ENCODE measurements at regions not wholly inside any gene's neighbourhood (a gene's known extent, or its start where the extent isn't known, plus 50 kb on each side); places are given as distances from the start of the nearest gene placed in this dataset.

- ChIA-PET CTCF (no interaction called here), POLR2A (no interaction called here)
- H3K9me3 ChIP-seq (ENCODE audit: control extremely low read depth in 1 of 5, control insufficient read depth in 4 of 5, insufficient read depth in 2 of 5, low read depth in 1 of 5, low read length in 4 of 5), result no peaks in the 10 kb centered on the region
- H3K27ac ChIP-seq (ENCODE audit: insufficient read depth in 1 of 2, low read depth in 1 of 2, low read length in 2 of 2, poor library complexity in 1 of 2, severe bottlenecking in 2 of 2), result no peak overlapping the region
- WGBS (ENCODE audit: insufficient coverage), result 33% methylated on average over 1 of the region's 2 CpGs
- no peak overlapping the region for H3K4me3 ChIP-seq (ENCODE audit: control insufficient read depth in 1 of 7, extremely low read depth in 1 of 7, insufficient read depth in 4 of 7, low read depth in 2 of 7, low read length in 6 of 7)
- H3K36me3 ChIP-seq (ENCODE audit: control insufficient read depth in 4 of 4, insufficient read depth in 4 of 4, low read length in 3 of 4), result no peaks in the 10 kb centered on the region
- H3K27me3 ChIP-seq (replicated peaks in 2 of 5; ENCODE audit: control insufficient read depth in 4 of 5, insufficient read depth in 5 of 5, low read length in 4 of 5), result peaks cover 0 to 5% (median 0%) of the 10 kb centered on the region in 5 experiments
- no peaks in the 10 kb centered on the region for H3K4me1 ChIP-seq (ENCODE audit: control extremely low read depth in 1 of 4, control insufficient read depth in 4 of 4, insufficient read depth in 4 of 4, low read length in 3 of 4)
- no peak for DNase-seq
Observed at GRCh38 chr5:133700251-133700650, 87.9 kb upstream of the FSTL4 start.

GRCh38 chr5:133698646-133699526 is 86.5 kb upstream of the FSTL4 start:
- CTCF ChIA-PET, result no interaction called here
- Histone ChIP-seq H3K4me3 (ENCODE audit: control insufficient read depth in 1 of 7, extremely low read depth in 1 of 7, insufficient read depth in 4 of 7, low read depth in 2 of 7, low read length in 6 of 7) (no peak overlapping the region), H3K4me1 (ENCODE audit: control extremely low read depth in 1 of 4, control insufficient read depth in 4 of 4, insufficient read depth in 4 of 4, low read length in 3 of 4) (no peaks in the 10 kb centered on the region), H3K27me3 (replicated peaks in 2 of 5; ENCODE audit: control insufficient read depth in 4 of 5, insufficient read depth in 5 of 5, low read length in 4 of 5) (peaks cover 0 to 5% (median 0%) of the 10 kb centered on the region in 5 experiments), H3K36me3 (ENCODE audit: control insufficient read depth in 4 of 4, insufficient read depth in 4 of 4, low read length in 3 of 4) (no peaks in the 10 kb centered on the region), H3K9me3 (ENCODE audit: control extremely low read depth in 1 of 5, control insufficient read depth in 4 of 5, insufficient read depth in 2 of 5, low read depth in 1 of 5, low read length in 4 of 5) (no peaks in the 10 kb centered on the region), H3K27ac (ENCODE audit: insufficient read depth in 1 of 2, low read depth in 1 of 2, low read length in 2 of 2, poor library complexity in 1 of 2, severe bottlenecking in 2 of 2) (no peak overlapping the region)
- 94% methylated on average over 8 of the region's 10 CpGs for WGBS (ENCODE audit: insufficient coverage)
- no peak for DNase-seq
- POLR2A ChIA-PET, result no interaction called here

GRCh38 chr5:133698259-133698554 is 85.9 kb upstream of the FSTL4 start:
- Histone ChIP-seq H3K4me1 (ENCODE audit: control extremely low read depth in 1 of 4, control insufficient read depth in 4 of 4, insufficient read depth in 4 of 4, low read length in 3 of 4) (no peaks in the 10 kb centered on the region), H3K27me3 (replicated peaks in 2 of 5; ENCODE audit: control insufficient read depth in 4 of 5, insufficient read depth in 5 of 5, low read length in 4 of 5) (peaks cover 0 to 5% (median 0%) of the 10 kb centered on the region in 5 experiments), H3K4me3 (ENCODE audit: control insufficient read depth in 1 of 7, extremely low read depth in 1 of 7, insufficient read depth in 4 of 7, low read depth in 2 of 7, low read length in 6 of 7) (no peak overlapping the region), H3K9me3 (ENCODE audit: control extremely low read depth in 1 of 5, control insufficient read depth in 4 of 5, insufficient read depth in 2 of 5, low read depth in 1 of 5, low read length in 4 of 5) (peaks cover 0 to 2% (median 0%) of the 10 kb centered on the region in 5 experiments), H3K27ac (ENCODE audit: insufficient read depth in 1 of 2, low read depth in 1 of 2, low read length in 2 of 2, poor library complexity in 1 of 2, severe bottlenecking in 2 of 2) (no peak overlapping the region), H3K36me3 (ENCODE audit: control insufficient read depth in 4 of 4, insufficient read depth in 4 of 4, low read length in 3 of 4) (no peaks in the 10 kb centered on the region)
- WGBS (ENCODE audit: insufficient coverage), result 97% methylated on average over 3 of the region's 3 CpGs
- CTCF ChIA-PET, result no interaction called here
- POLR2A ChIA-PET, result no interaction called here
- DNase-seq, result no peak

GRCh38 chr5:133697536-133698258 is 85.4 kb upstream of the FSTL4 start:
- WGBS (ENCODE audit: insufficient coverage), result 50% methylated on average over 6 of the region's 8 CpGs
- Histone ChIP-seq H3K36me3 (ENCODE audit: control insufficient read depth in 4 of 4, insufficient read depth in 4 of 4, low read length in 3 of 4) (no peaks in the 10 kb centered on the region), H3K4me3 (ENCODE audit: control insufficient read depth in 1 of 7, extremely low read depth in 1 of 7, insufficient read depth in 4 of 7, low read depth in 2 of 7, low read length in 6 of 7) (no peak overlapping the region), H3K27me3 (replicated peaks in 2 of 5; ENCODE audit: control insufficient read depth in 4 of 5, insufficient read depth in 5 of 5, low read length in 4 of 5) (peaks cover 0 to 5% (median 0%) of the 10 kb centered on the region in 5 experiments), H3K9me3 (ENCODE audit: control extremely low read depth in 1 of 5, control insufficient read depth in 4 of 5, insufficient read depth in 2 of 5, low read depth in 1 of 5, low read length in 4 of 5) (peaks cover 0 to 2% (median 0%) of the 10 kb centered on the region in 5 experiments), H3K27ac (ENCODE audit: insufficient read depth in 1 of 2, low read depth in 1 of 2, low read length in 2 of 2, poor library complexity in 1 of 2, severe bottlenecking in 2 of 2) (no peak overlapping the region), H3K4me1 (ENCODE audit: control extremely low read depth in 1 of 4, control insufficient read depth in 4 of 4, insufficient read depth in 4 of 4, low read length in 3 of 4) (no peaks in the 10 kb centered on the region)
- no peak for DNase-seq
- ChIA-PET CTCF (no interaction called here), POLR2A (no interaction called here)

- Histone ChIP-seq H3K4me1 (ENCODE audit: control extremely low read depth in 1 of 4, control insufficient read depth in 4 of 4, insufficient read depth in 4 of 4, low read length in 3 of 4) (no peaks in the 10 kb centered on the region), H3K4me3 (ENCODE audit: control insufficient read depth in 1 of 7, extremely low read depth in 1 of 7, insufficient read depth in 4 of 7, low read depth in 2 of 7, low read length in 6 of 7) (no peak overlapping the region), H3K27ac (ENCODE audit: insufficient read depth in 1 of 2, low read depth in 1 of 2, low read length in 2 of 2, poor library complexity in 1 of 2, severe bottlenecking in 2 of 2) (no peak overlapping the region), H3K27me3 (replicated peaks in 2 of 5; ENCODE audit: control insufficient read depth in 4 of 5, insufficient read depth in 5 of 5, low read length in 4 of 5) (peaks cover 0 to 8% (median 0%) of the 10 kb centered on the region in 5 experiments), H3K9me3 (ENCODE audit: control extremely low read depth in 1 of 5, control insufficient read depth in 4 of 5, insufficient read depth in 2 of 5, low read depth in 1 of 5, low read length in 4 of 5) (peaks cover 0 to 2% (median 0%) of the 10 kb centered on the region in 5 experiments), H3K36me3 (ENCODE audit: control insufficient read depth in 4 of 4, insufficient read depth in 4 of 4, low read length in 3 of 4) (no peaks in the 10 kb centered on the region)
- DNase-seq, result no peak
- POLR2A ChIA-PET, result no interaction called here
- 94% methylated on average over 6 of the region's 10 CpGs for WGBS (ENCODE audit: insufficient coverage)
- CTCF ChIA-PET, result no interaction called here
Observed at GRCh38 chr5:133696782-133697507, 84.6 kb upstream of the FSTL4 start.

GRCh38 chr5:133696006-133696584 is 83.8 kb upstream of the FSTL4 start:
- ChIA-PET POLR2A (no interaction called here), CTCF (no interaction called here)
- H3K4me3 ChIP-seq (ENCODE audit: control insufficient read depth in 1 of 7, extremely low read depth in 1 of 7, insufficient read depth in 4 of 7, low read depth in 2 of 7, low read length in 6 of 7), result no peak overlapping the region
- no peak for DNase-seq
- no peaks in the 10 kb centered on the region for H3K36me3 ChIP-seq (ENCODE audit: control insufficient read depth in 4 of 4, insufficient read depth in 4 of 4, low read length in 3 of 4)
- peaks cover 0 to 12% (median 0%) of the 10 kb centered on the region in 5 experiments for H3K27me3 ChIP-seq (replicated peaks in 2 of 5; ENCODE audit: control insufficient read depth in 4 of 5, insufficient read depth in 5 of 5, low read length in 4 of 5)
- H3K27ac ChIP-seq (ENCODE audit: insufficient read depth in 1 of 2, low read depth in 1 of 2, low read length in 2 of 2, poor library complexity in 1 of 2, severe bottlenecking in 2 of 2), result no peak overlapping the region
- no peaks in the 10 kb centered on the region for H3K4me1 ChIP-seq (ENCODE audit: control extremely low read depth in 1 of 4, control insufficient read depth in 4 of 4, insufficient read depth in 4 of 4, low read length in 3 of 4)
- 97% methylated on average over 10 of the region's 10 CpGs for WGBS (ENCODE audit: insufficient coverage)
- peaks cover 0 to 2% (median 0%) of the 10 kb centered on the region in 5 experiments for H3K9me3 ChIP-seq (ENCODE audit: control extremely low read depth in 1 of 5, control insufficient read depth in 4 of 5, insufficient read depth in 2 of 5, low read depth in 1 of 5, low read length in 4 of 5)

Data from common myeloid progenitor, CD34-positive (primary cell).